K562 (cell line): ENCODE measurements at regions not wholly inside any gene's neighbourhood (a gene's known extent, or its start where the extent isn't known, plus 50 kb on each side); places are given as distances from the start of the nearest gene placed in this dataset.

Experiments used
- ATF1 ChIP-seq, 2 experiments: fragments of 450-650 bp in 1 of 2; IDR thresholded peaks; 2 replicates each; pipeline ENCODE4 v1.6.1; 2016; ENCODE audit warnings: missing compliant biosample characterization in 1 of 2, missing genetic modification characterization in 1 of 2
- HMBOX1 ChIP-seq: sonication (generic); IDR thresholded peaks from 2 replicates; pipeline ENCODE4 v1.6.1; 2016
- XRCC5 ChIP-seq: fragments of 200-400 bp; formaldehyde crosslinking; IDR thresholded peaks from 2 replicates; pipeline ENCODE4 v1.6.1; 2017; ENCODE audit warnings: low read depth, mild to moderate bottlenecking, low read length
- TF ChIP-seq, protein P1 (sequence below): fragments of 200-600 bp; sonication (generic); IDR thresholded peaks from one replicate; pipeline ENCODE4 v1.6.1; 2012; ENCODE audit warnings: mild to moderate bottlenecking, low read depth, low read length, inconsistent platforms
- TF ChIP-seq, protein P2 (sequence below), 2 experiments: IDR thresholded peaks; 2 replicates each; pipeline ENCODE4 v1.6.1; 2011; ENCODE audit warnings: borderline replicate concordance in 1 of 2, control low read depth in 1 of 2, low read depth in 1 of 2, low read length in 1 of 2, mild to moderate bottlenecking in 1 of 2, mixed read lengths in 1 of 2, moderate library complexity in 1 of 2; ENCODE audit not compliant: insufficient read depth in 1 of 2, insufficient read length in 1 of 2, poor library complexity in 1 of 2, severe bottlenecking in 1 of 2; ENCODE audit errors: extremely low read depth in 1 of 2

- TF ChIP-seq, protein P1, sequence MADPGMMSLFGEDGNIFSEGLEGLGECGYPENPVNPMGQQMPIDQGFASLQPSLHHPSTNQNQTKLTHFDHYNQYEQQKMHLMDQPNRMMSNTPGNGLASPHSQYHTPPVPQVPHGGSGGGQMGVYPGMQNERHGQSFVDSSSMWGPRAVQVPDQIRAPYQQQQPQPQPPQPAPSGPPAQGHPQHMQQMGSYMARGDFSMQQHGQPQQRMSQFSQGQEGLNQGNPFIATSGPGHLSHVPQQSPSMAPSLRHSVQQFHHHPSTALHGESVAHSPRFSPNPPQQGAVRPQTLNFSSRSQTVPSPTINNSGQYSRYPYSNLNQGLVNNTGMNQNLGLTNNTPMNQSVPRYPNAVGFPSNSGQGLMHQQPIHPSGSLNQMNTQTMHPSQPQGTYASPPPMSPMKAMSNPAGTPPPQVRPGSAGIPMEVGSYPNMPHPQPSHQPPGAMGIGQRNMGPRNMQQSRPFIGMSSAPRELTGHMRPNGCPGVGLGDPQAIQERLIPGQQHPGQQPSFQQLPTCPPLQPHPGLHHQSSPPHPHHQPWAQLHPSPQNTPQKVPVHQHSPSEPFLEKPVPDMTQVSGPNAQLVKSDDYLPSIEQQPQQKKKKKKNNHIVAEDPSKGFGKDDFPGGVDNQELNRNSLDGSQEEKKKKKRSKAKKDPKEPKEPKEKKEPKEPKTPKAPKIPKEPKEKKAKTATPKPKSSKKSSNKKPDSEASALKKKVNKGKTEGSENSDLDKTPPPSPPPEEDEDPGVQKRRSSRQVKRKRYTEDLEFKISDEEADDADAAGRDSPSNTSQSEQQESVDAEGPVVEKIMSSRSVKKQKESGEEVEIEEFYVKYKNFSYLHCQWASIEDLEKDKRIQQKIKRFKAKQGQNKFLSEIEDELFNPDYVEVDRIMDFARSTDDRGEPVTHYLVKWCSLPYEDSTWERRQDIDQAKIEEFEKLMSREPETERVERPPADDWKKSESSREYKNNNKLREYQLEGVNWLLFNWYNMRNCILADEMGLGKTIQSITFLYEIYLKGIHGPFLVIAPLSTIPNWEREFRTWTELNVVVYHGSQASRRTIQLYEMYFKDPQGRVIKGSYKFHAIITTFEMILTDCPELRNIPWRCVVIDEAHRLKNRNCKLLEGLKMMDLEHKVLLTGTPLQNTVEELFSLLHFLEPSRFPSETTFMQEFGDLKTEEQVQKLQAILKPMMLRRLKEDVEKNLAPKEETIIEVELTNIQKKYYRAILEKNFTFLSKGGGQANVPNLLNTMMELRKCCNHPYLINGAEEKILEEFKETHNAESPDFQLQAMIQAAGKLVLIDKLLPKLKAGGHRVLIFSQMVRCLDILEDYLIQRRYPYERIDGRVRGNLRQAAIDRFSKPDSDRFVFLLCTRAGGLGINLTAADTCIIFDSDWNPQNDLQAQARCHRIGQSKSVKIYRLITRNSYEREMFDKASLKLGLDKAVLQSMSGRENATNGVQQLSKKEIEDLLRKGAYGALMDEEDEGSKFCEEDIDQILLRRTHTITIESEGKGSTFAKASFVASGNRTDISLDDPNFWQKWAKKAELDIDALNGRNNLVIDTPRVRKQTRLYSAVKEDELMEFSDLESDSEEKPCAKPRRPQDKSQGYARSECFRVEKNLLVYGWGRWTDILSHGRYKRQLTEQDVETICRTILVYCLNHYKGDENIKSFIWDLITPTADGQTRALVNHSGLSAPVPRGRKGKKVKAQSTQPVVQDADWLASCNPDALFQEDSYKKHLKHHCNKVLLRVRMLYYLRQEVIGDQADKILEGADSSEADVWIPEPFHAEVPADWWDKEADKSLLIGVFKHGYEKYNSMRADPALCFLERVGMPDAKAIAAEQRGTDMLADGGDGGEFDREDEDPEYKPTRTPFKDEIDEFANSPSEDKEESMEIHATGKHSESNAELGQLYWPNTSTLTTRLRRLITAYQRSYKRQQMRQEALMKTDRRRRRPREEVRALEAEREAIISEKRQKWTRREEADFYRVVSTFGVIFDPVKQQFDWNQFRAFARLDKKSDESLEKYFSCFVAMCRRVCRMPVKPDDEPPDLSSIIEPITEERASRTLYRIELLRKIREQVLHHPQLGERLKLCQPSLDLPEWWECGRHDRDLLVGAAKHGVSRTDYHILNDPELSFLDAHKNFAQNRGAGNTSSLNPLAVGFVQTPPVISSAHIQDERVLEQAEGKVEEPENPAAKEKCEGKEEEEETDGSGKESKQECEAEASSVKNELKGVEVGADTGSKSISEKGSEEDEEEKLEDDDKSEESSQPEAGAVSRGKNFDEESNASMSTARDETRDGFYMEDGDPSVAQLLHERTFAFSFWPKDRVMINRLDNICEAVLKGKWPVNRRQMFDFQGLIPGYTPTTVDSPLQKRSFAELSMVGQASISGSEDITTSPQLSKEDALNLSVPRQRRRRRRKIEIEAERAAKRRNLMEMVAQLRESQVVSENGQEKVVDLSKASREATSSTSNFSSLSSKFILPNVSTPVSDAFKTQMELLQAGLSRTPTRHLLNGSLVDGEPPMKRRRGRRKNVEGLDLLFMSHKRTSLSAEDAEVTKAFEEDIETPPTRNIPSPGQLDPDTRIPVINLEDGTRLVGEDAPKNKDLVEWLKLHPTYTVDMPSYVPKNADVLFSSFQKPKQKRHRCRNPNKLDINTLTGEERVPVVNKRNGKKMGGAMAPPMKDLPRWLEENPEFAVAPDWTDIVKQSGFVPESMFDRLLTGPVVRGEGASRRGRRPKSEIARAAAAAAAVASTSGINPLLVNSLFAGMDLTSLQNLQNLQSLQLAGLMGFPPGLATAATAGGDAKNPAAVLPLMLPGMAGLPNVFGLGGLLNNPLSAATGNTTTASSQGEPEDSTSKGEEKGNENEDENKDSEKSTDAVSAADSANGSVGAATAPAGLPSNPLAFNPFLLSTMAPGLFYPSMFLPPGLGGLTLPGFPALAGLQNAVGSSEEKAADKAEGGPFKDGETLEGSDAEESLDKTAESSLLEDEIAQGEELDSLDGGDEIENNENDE: no peak
- TF ChIP-seq HMBOX1 (no peak), ATF1 (CRISPR knock-in tag; IDR thresholded peaks at IDR 0.05) (no peak), ATF1 (tag; IDR thresholded peaks at IDR 0.05) (no peak), XRCC5 (no peak)
- TF ChIP-seq, protein P2, sequence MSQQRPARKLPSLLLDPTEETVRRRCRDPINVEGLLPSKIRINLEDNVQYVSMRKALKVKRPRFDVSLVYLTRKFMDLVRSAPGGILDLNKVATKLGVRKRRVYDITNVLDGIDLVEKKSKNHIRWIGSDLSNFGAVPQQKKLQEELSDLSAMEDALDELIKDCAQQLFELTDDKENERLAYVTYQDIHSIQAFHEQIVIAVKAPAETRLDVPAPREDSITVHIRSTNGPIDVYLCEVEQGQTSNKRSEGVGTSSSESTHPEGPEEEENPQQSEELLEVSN (IDR thresholded peaks at IDR 0.05; ENCODE audit: borderline replicate concordance in 1 of 2, extremely low read depth in 1 of 2, insufficient read depth in 1 of 2, insufficient read length in 1 of 2, low read depth in 1 of 2, low read length in 1 of 2, poor library complexity in 1 of 2, severe bottlenecking in 1 of 2): no peak
Observed at GRCh38 chr15:38861108-38861507, 296.5 kb upstream of the RASGRP1 start (continued).
